ENCODE measurements at regions not wholly inside any gene's neighbourhood (a gene's known extent, or its start where the extent isn't known, plus 50 kb on each side); places are given as distances from the start of the nearest gene placed in this dataset.

DNA sequence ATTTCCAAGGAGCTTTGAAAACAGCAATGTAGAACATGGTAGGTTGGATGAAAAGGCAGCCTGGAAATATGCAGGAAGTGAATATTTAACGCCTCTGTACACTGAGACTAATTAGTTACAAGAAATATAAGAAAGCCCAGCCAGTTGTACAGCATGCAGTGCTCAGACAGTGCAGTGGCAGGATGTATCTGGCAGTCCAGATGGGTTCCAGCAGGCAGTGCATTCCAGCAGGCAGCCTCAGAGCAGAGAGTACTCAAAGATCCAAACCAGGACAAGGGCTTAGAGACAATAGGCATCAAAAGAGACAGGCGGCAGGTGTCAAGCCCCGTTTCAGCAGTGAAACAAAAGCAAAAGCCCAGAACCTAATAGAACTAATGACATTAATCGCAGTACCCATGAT, 2776.3 kb downstream of the PCDH9 start:
- Histone ChIP-seq H3K36me3 (ENCODE audit: control insufficient read depth in 4 of 4, insufficient read depth in 4 of 4, low read length in 3 of 4) (no peaks in the 10 kb centered on the region), H3K27me3 (replicated peaks in 2 of 5; ENCODE audit: control insufficient read depth in 4 of 5, insufficient read depth in 5 of 5, low read length in 4 of 5) (no peaks in the 10 kb centered on the region), H3K9me3 (ENCODE audit: control extremely low read depth in 1 of 5, control insufficient read depth in 4 of 5, insufficient read depth in 2 of 5, low read depth in 1 of 5, low read length in 4 of 5) (no peaks in the 10 kb centered on the region), H3K4me1 (ENCODE audit: control extremely low read depth in 1 of 4, control insufficient read depth in 4 of 4, insufficient read depth in 4 of 4, low read length in 3 of 4) (no peaks in the 10 kb centered on the region), H3K4me3 (ENCODE audit: control insufficient read depth in 1 of 7, extremely low read depth in 1 of 7, insufficient read depth in 4 of 7, low read depth in 2 of 7, low read length in 6 of 7) (no peak overlapping the region), H3K27ac (ENCODE audit: insufficient read depth in 1 of 2, low read depth in 1 of 2, low read length in 2 of 2, poor library complexity in 1 of 2, severe bottlenecking in 2 of 2) (no peak overlapping the region)
- ChIA-PET CTCF (no interaction called here), POLR2A (no interaction called here)
- no peak for DNase-seq
- 100% methylated on average over 3 of the region's 4 CpGs for WGBS (ENCODE audit: insufficient coverage)

- ChIA-PET CTCF (no interaction called here), POLR2A (no interaction called here)
- H3K36me3 ChIP-seq (ENCODE audit: control insufficient read depth in 4 of 4, insufficient read depth in 4 of 4, low read length in 3 of 4) = no peaks in the 10 kb centered on the region
- H3K4me1 ChIP-seq (ENCODE audit: control extremely low read depth in 1 of 4, control insufficient read depth in 4 of 4, insufficient read depth in 4 of 4, low read length in 3 of 4) = no peaks in the 10 kb centered on the region
- H3K9me3 ChIP-seq (ENCODE audit: control extremely low read depth in 1 of 5, control insufficient read depth in 4 of 5, insufficient read depth in 2 of 5, low read depth in 1 of 5, low read length in 4 of 5) = no peaks in the 10 kb centered on the region
- H3K27me3 ChIP-seq (replicated peaks in 2 of 5; ENCODE audit: control insufficient read depth in 4 of 5, insufficient read depth in 5 of 5, low read length in 4 of 5) = no peaks in the 10 kb centered on the region
- no peak overlapping the region for H3K4me3 ChIP-seq (ENCODE audit: control insufficient read depth in 1 of 7, extremely low read depth in 1 of 7, insufficient read depth in 4 of 7, low read depth in 2 of 7, low read length in 6 of 7)
- no peak overlapping the region for H3K27ac ChIP-seq (ENCODE audit: insufficient read depth in 1 of 2, low read depth in 1 of 2, low read length in 2 of 2, poor library complexity in 1 of 2, severe bottlenecking in 2 of 2)
- no peak for DNase-seq
- WGBS (ENCODE audit: insufficient coverage) = no CpG with 5 or more reads among the region's 2 CpGs
These were observed 2783.8 kb downstream of the PCDH9 start for GRCh38 chr13:64446372-64446771.

- no peak overlapping the region for H3K4me3 ChIP-seq (ENCODE audit: control insufficient read depth in 1 of 7, extremely low read depth in 1 of 7, insufficient read depth in 4 of 7, low read depth in 2 of 7, low read length in 6 of 7)
- no peaks in the 10 kb centered on the region for H3K27me3 ChIP-seq (replicated peaks in 2 of 5; ENCODE audit: control insufficient read depth in 4 of 5, insufficient read depth in 5 of 5, low read length in 4 of 5)
- CTCF ChIA-PET = no interaction called here
- no peak for DNase-seq
- POLR2A ChIA-PET = no interaction called here
- H3K27ac ChIP-seq (ENCODE audit: insufficient read depth in 1 of 2, low read depth in 1 of 2, low read length in 2 of 2, poor library complexity in 1 of 2, severe bottlenecking in 2 of 2) = no peak overlapping the region
- H3K4me1 ChIP-seq (ENCODE audit: control extremely low read depth in 1 of 4, control insufficient read depth in 4 of 4, insufficient read depth in 4 of 4, low read length in 3 of 4) = no peaks in the 10 kb centered on the region
- no peaks in the 10 kb centered on the region for H3K36me3 ChIP-seq (ENCODE audit: control insufficient read depth in 4 of 4, insufficient read depth in 4 of 4, low read length in 3 of 4)
- no peaks in the 10 kb centered on the region for H3K9me3 ChIP-seq (ENCODE audit: control extremely low read depth in 1 of 5, control insufficient read depth in 4 of 5, insufficient read depth in 2 of 5, low read depth in 1 of 5, low read length in 4 of 5)
- WGBS (ENCODE audit: insufficient coverage) = no CpG with 5 or more reads among the region's 1 CpG
These were observed 2788.4 kb downstream of the PCDH9 start for GRCh38 chr13:64441740-64442139.

DNA sequence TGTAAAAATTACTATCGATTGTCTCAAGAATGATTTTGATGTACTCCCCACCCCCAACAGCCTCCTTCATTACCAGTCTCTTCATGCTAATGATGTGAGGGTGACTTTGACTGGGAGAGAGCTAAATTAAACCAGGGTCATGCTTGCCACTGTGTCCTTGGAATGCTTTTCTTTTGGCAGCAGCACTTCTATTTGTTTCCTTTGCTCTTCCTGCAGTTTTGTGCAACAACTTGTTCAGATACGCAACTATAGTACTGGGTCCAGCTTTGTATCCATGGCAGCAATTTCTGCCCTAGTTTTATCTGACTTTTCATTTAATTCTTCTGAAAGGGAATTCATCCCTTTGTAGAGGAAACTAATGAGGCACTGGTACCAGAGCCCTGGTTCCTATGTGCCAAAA, 2792.1 kb downstream of the PCDH9 start:
- Histone ChIP-seq H3K4me1 (ENCODE audit: control extremely low read depth in 1 of 4, control insufficient read depth in 4 of 4, insufficient read depth in 4 of 4, low read length in 3 of 4) (no peaks in the 10 kb centered on the region), H3K4me3 (ENCODE audit: control insufficient read depth in 1 of 7, extremely low read depth in 1 of 7, insufficient read depth in 4 of 7, low read depth in 2 of 7, low read length in 6 of 7) (no peak overlapping the region), H3K27ac (ENCODE audit: insufficient read depth in 1 of 2, low read depth in 1 of 2, low read length in 2 of 2, poor library complexity in 1 of 2, severe bottlenecking in 2 of 2) (no peak overlapping the region), H3K27me3 (replicated peaks in 2 of 5; ENCODE audit: control insufficient read depth in 4 of 5, insufficient read depth in 5 of 5, low read length in 4 of 5) (no peaks in the 10 kb centered on the region), H3K36me3 (ENCODE audit: control insufficient read depth in 4 of 4, insufficient read depth in 4 of 4, low read length in 3 of 4) (no peaks in the 10 kb centered on the region), H3K9me3 (ENCODE audit: control extremely low read depth in 1 of 5, control insufficient read depth in 4 of 5, insufficient read depth in 2 of 5, low read depth in 1 of 5, low read length in 4 of 5) (no peaks in the 10 kb centered on the region)
- ChIA-PET CTCF (no interaction called here), POLR2A (no interaction called here)
- WGBS (ENCODE audit: insufficient coverage) = 100% methylated on average over 1 of the region's 2 CpGs
- no peak for DNase-seq

DNA sequence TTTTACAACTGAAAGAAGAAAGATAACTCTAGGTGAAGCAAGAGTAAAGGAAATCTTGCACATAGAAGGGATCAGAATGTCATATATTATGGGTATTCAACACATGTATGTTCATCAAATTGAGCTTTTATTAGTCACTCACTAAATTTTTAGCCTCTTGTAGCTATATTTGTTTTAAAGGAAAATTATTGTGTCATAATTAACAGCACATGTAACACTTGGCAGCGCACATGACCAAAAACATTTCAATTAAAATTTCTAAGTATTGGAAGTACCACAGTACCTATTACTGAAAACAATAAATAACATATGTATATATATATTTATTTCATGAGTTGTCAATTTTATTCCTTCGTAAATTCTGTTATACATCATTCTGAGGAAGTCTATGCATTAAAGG, 2800.4 kb downstream of the PCDH9 start:
- Histone ChIP-seq H3K9me3 (ENCODE audit: control extremely low read depth in 1 of 5, control insufficient read depth in 4 of 5, insufficient read depth in 2 of 5, low read depth in 1 of 5, low read length in 4 of 5) (no peaks in the 10 kb centered on the region), H3K36me3 (ENCODE audit: control insufficient read depth in 4 of 4, insufficient read depth in 4 of 4, low read length in 3 of 4) (no peaks in the 10 kb centered on the region), H3K4me3 (ENCODE audit: control insufficient read depth in 1 of 7, extremely low read depth in 1 of 7, insufficient read depth in 4 of 7, low read depth in 2 of 7, low read length in 6 of 7) (no peak overlapping the region), H3K27me3 (replicated peaks in 2 of 5; ENCODE audit: control insufficient read depth in 4 of 5, insufficient read depth in 5 of 5, low read length in 4 of 5) (no peaks in the 10 kb centered on the region), H3K4me1 (ENCODE audit: control extremely low read depth in 1 of 4, control insufficient read depth in 4 of 4, insufficient read depth in 4 of 4, low read length in 3 of 4) (no peaks in the 10 kb centered on the region), H3K27ac (ENCODE audit: insufficient read depth in 1 of 2, low read depth in 1 of 2, low read length in 2 of 2, poor library complexity in 1 of 2, severe bottlenecking in 2 of 2) (no peak overlapping the region)
- POLR2A ChIA-PET = no interaction called here
- CTCF ChIA-PET = no interaction called here
- DNase-seq = no peak
- no CpG with 5 or more reads among the region's 2 CpGs for WGBS (ENCODE audit: insufficient coverage)

DNA sequence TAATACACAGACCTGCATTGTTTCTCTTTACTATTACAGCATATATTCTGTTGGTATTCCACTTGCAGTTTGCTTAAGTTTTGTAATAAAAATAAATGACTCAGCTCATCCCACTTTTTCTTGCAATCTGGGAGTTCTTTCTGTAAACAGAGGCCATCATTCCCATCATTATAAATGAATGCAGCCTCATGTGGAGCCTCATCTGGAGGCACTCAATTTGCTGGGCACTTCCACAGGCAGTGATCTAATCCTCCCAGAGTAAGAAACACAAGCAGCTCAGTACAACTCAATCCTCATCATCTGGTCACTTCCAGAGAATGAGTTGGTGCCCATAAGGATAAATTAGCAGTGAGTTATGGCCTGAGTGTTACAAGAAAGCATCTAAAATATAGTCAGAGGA, 2801.9 kb downstream of the PCDH9 start:
- ChIA-PET POLR2A (no interaction called here), CTCF (no interaction called here)
- Histone ChIP-seq H3K9me3 (ENCODE audit: control extremely low read depth in 1 of 5, control insufficient read depth in 4 of 5, insufficient read depth in 2 of 5, low read depth in 1 of 5, low read length in 4 of 5) (no peaks in the 10 kb centered on the region), H3K36me3 (ENCODE audit: control insufficient read depth in 4 of 4, insufficient read depth in 4 of 4, low read length in 3 of 4) (no peaks in the 10 kb centered on the region), H3K27ac (ENCODE audit: insufficient read depth in 1 of 2, low read depth in 1 of 2, low read length in 2 of 2, poor library complexity in 1 of 2, severe bottlenecking in 2 of 2) (no peak overlapping the region), H3K27me3 (replicated peaks in 2 of 5; ENCODE audit: control insufficient read depth in 4 of 5, insufficient read depth in 5 of 5, low read length in 4 of 5) (no peaks in the 10 kb centered on the region), H3K4me3 (ENCODE audit: control insufficient read depth in 1 of 7, extremely low read depth in 1 of 7, insufficient read depth in 4 of 7, low read depth in 2 of 7, low read length in 6 of 7) (no peak overlapping the region), H3K4me1 (ENCODE audit: control extremely low read depth in 1 of 4, control insufficient read depth in 4 of 4, insufficient read depth in 4 of 4, low read length in 3 of 4) (no peaks in the 10 kb centered on the region)
- no peak for DNase-seq

DNA sequence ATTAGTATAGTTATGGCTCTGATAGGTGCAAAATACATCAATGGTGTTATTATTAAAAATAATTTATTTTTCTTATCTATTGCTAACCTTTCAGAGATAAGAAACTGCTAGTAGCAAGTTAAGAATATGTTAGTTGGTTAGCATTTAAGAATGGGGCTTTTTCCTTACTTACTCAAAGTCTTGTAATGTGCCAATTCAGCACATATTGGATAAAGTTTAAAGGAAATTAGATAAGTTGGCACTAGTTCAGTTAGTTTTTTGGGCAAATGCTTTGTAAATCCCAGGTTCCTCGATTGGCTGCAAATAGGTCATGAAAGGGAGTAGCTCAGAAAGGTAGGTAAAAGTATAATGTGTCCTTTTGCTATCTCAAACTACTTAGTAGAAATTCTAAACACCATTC, 2806.7 kb downstream of the PCDH9 start:
- no peaks in the 10 kb centered on the region for H3K4me1 ChIP-seq (ENCODE audit: control extremely low read depth in 1 of 4, control insufficient read depth in 4 of 4, insufficient read depth in 4 of 4, low read length in 3 of 4)
- WGBS (ENCODE audit: insufficient coverage) = no CpG with 5 or more reads among the region's 1 CpG
- H3K36me3 ChIP-seq (ENCODE audit: control insufficient read depth in 4 of 4, insufficient read depth in 4 of 4, low read length in 3 of 4) = no peaks in the 10 kb centered on the region
- H3K27me3 ChIP-seq (replicated peaks in 2 of 5; ENCODE audit: control insufficient read depth in 4 of 5, insufficient read depth in 5 of 5, low read length in 4 of 5) = no peaks in the 10 kb centered on the region
- no peak overlapping the region for H3K27ac ChIP-seq (ENCODE audit: insufficient read depth in 1 of 2, low read depth in 1 of 2, low read length in 2 of 2, poor library complexity in 1 of 2, severe bottlenecking in 2 of 2)
- no peaks in the 10 kb centered on the region for H3K9me3 ChIP-seq (ENCODE audit: control extremely low read depth in 1 of 5, control insufficient read depth in 4 of 5, insufficient read depth in 2 of 5, low read depth in 1 of 5, low read length in 4 of 5)
- ChIA-PET CTCF (interaction anchor here (0.6 kb wide), 1 partner anchor 280 kb away, joined by 4 read pairs; no protein-coding TSS in a partner anchor), POLR2A (no interaction called here)
- H3K4me3 ChIP-seq (ENCODE audit: control insufficient read depth in 1 of 7, extremely low read depth in 1 of 7, insufficient read depth in 4 of 7, low read depth in 2 of 7, low read length in 6 of 7) = no peak overlapping the region
- DNase-seq = no peak

GRCh38 chr13:64420181-64420580, 2810.0 kb downstream of the PCDH9 start:
- Histone ChIP-seq H3K36me3 (ENCODE audit: control insufficient read depth in 4 of 4, insufficient read depth in 4 of 4, low read length in 3 of 4) (no peaks in the 10 kb centered on the region), H3K4me3 (ENCODE audit: control insufficient read depth in 1 of 7, extremely low read depth in 1 of 7, insufficient read depth in 4 of 7, low read depth in 2 of 7, low read length in 6 of 7) (no peak overlapping the region), H3K27me3 (replicated peaks in 2 of 5; ENCODE audit: control insufficient read depth in 4 of 5, insufficient read depth in 5 of 5, low read length in 4 of 5) (no peaks in the 10 kb centered on the region), H3K9me3 (ENCODE audit: control extremely low read depth in 1 of 5, control insufficient read depth in 4 of 5, insufficient read depth in 2 of 5, low read depth in 1 of 5, low read length in 4 of 5) (no peaks in the 10 kb centered on the region), H3K4me1 (ENCODE audit: control extremely low read depth in 1 of 4, control insufficient read depth in 4 of 4, insufficient read depth in 4 of 4, low read length in 3 of 4) (no peaks in the 10 kb centered on the region), H3K27ac (ENCODE audit: insufficient read depth in 1 of 2, low read depth in 1 of 2, low read length in 2 of 2, poor library complexity in 1 of 2, severe bottlenecking in 2 of 2) (no peak overlapping the region)
- no peak for DNase-seq
- CTCF ChIA-PET = no interaction called here
- no CpG with 5 or more reads among the region's 3 CpGs for WGBS (ENCODE audit: insufficient coverage)
- POLR2A ChIA-PET = no interaction called here
